Erythroblast (primary cell): ENCODE measurements at regions not wholly inside any gene's neighbourhood (a gene's known extent, or its start where the extent isn't known, plus 50 kb on each side); places are given as distances from the start of the nearest gene placed in this dataset.

Source experiments
- GATA1 ChIP-seq: IDR thresholded peaks from 2 replicates; pipeline ENCODE4 v1.6.1; 2011; ENCODE audit warnings: low read depth, mild to moderate bottlenecking, control low read depth, low read length, moderate library complexity
- POLR2A ChIP-seq: IDR thresholded peaks from 2 replicates; pipeline ENCODE4 v1.6.1; 2011; ENCODE audit warnings: mild to moderate bottlenecking, low read length

GRCh38 chr2:223386189-223386588 lies 216.0 kb downstream of the SCG2 start:
- TF ChIP-seq POLR2A: no peak
- TF ChIP-seq GATA1: no peak
